ENCODE measurements at regions not wholly inside any gene's neighbourhood (a gene's known extent, or its start where the extent isn't known, plus 50 kb on each side); places are given as distances from the start of the nearest gene placed in this dataset.
"Not testable (repeated sequence)": the region's sequence is repeated elsewhere in the genome, so short reads cannot be mapped to it uniquely, and the experiment has no call there.

DNA sequence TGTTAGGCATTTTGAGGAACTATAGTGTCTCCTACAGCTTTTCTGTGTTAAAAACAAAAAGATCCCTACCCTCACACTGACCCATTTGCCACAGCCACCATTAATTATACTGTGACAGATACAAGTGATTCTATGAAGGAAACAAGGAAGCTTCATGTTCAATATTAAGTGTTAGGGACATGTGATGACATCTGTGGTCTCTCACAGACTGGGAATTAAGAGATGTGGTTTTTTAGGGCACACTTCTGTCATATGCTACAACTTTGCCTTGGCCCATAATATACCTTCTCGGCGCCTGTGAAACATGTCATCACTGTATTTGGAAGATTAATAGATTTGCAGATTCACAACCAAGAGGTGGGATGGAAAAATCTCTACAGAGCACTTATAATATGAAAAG is 102.9 kb upstream of the TCF21 start:
- no peaks in the 10 kb centered on the region for H3K27me3 ChIP-seq (ENCODE audit: insufficient read depth, low read length, poor library complexity, severe bottlenecking)
- ChIA-PET POLR2A (no interaction called here), CTCF (no interaction called here)
- no peak overlapping the region for H3K27ac ChIP-seq (ENCODE audit: low read depth, low read length)
- H3K36me3 Mint-ChIP-seq = peaks cover 0 to 2% (median 0%) of the 10 kb centered on the region in 3 donors
- H3K4me1 Mint-ChIP-seq = no peaks in the 10 kb centered on the region
- H3K9me3 Mint-ChIP-seq = peaks cover 0 to under 1% (median 0%) of the 10 kb centered on the region in 5 donors
- no peaks in the 10 kb centered on the region for H3K9me3 ChIP-seq (ENCODE audit: low read length)
- no peak overlapping the region for H3K27ac Mint-ChIP-seq
- no peak overlapping the region for H3K4me3 Mint-ChIP-seq
- H3K27me3 Mint-ChIP-seq = peaks cover 3 to 5% of the 10 kb centered on the region in 2 donors
- DNase-seq = no peak
- H3K4me3 ChIP-seq (ENCODE audit: low read length) = no peak overlapping the region
- H3K4me1 ChIP-seq (ENCODE audit: insufficient read depth, low read length) = no peaks in the 10 kb centered on the region
- H3K36me3 ChIP-seq (ENCODE audit: insufficient read depth, low read length) = no peaks in the 10 kb centered on the region

DNA sequence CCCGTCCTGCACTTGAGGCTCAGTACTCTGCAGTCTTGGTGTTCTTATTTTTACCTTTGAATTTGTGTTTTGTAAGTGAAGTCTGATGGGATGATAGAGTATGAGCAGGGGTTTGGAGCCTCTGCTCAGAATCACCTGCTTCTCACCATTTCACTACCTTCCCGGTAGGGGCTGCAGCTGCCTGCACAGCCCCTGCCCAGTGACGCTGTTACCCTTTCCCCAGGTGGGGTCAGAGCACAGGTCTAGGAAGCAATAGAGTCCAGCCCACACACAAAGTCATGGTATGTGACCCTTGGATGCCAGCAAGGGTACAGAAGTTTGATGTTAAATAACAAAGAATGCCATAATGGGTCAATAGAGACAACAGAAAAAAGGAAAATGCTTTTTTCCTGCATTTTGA is 101.8 kb upstream of the TCF21 start:
- Histone ChIP-seq H3K4me1 (ENCODE audit: insufficient read depth, low read length) (no peaks in the 10 kb centered on the region), H3K27ac (ENCODE audit: low read depth, low read length) (no peak overlapping the region), H3K27me3 (ENCODE audit: insufficient read depth, low read length, poor library complexity, severe bottlenecking) (no peaks in the 10 kb centered on the region), H3K4me3 (ENCODE audit: low read length) (no peak overlapping the region), H3K9me3 (ENCODE audit: low read length) (no peaks in the 10 kb centered on the region), H3K36me3 (ENCODE audit: insufficient read depth, low read length) (no peaks in the 10 kb centered on the region)
- H3K36me3 Mint-ChIP-seq = peaks cover 0 to 2% (median 0%) of the 10 kb centered on the region in 3 donors
- H3K27me3 Mint-ChIP-seq = peaks cover 3 to 5% of the 10 kb centered on the region in 2 donors
- ChIA-PET POLR2A (no interaction called here), CTCF (interaction anchor here (1.0 kb wide), 1 partner anchor 10 kb away, joined by 3 read pairs; no protein-coding TSS in a partner anchor)
- H3K4me1 Mint-ChIP-seq = no peaks in the 10 kb centered on the region
- H3K9me3 Mint-ChIP-seq = peaks cover 0 to 2% (median 0%) of the 10 kb centered on the region in 5 donors
- DNase-seq = no peak
- no peak overlapping the region for H3K4me3 Mint-ChIP-seq
- H3K27ac Mint-ChIP-seq = no peak overlapping the region

DNA sequence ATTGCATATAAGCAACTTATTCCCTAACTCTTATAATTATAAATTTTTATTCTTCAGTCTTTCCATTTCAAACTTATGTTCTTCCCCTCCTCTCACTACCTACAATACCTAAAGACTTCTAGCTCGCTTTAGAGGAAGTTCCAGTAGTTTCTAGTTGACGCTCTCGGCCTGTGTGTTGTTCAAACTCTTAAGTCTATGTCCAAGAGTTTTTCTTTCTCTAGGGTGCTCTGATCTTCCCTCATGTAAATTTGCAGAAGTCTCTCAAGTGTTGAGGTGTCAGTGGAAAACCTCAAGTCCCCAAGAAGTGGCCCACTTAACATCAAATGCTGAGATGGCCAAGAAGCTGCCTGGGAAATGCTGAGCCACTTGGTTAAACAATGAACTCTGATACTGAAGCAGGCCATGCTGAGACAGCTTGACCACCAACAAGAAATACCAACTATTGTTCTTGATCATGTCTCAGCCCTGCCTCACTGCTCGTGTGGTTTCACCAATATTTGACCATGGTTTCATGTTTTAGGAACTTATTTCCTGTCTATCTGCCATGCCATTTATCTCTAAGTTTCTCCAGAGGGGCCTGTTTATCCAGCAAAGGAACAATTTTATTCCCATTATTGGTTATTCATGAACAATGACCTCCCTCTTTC is 100.9 kb upstream of the TCF21 start:
- Histone ChIP-seq H3K4me3 (ENCODE audit: low read length) (no peak overlapping the region), H3K9me3 (ENCODE audit: low read length) (no peaks in the 10 kb centered on the region), H3K27ac (ENCODE audit: low read depth, low read length) (no peak overlapping the region), H3K4me1 (ENCODE audit: insufficient read depth, low read length) (no peaks in the 10 kb centered on the region), H3K36me3 (ENCODE audit: insufficient read depth, low read length) (no peaks in the 10 kb centered on the region), H3K27me3 (ENCODE audit: insufficient read depth, low read length, poor library complexity, severe bottlenecking) (no peaks in the 10 kb centered on the region)
- no peak for DNase-seq
- peaks cover 0 to 2% (median 0%) of the 10 kb centered on the region in 5 donors for H3K9me3 Mint-ChIP-seq
- CTCF ChIA-PET = interaction anchor here (1.0 kb wide), 1 partner anchor 9 kb away, joined by 3 read pairs; no protein-coding TSS in a partner anchor
- peaks cover 0 to 2% (median 0%) of the 10 kb centered on the region in 3 donors for H3K36me3 Mint-ChIP-seq
- no peak overlapping the region for H3K27ac Mint-ChIP-seq
- no peaks in the 10 kb centered on the region for H3K4me1 Mint-ChIP-seq
- H3K27me3 Mint-ChIP-seq = peaks cover 3 to 5% of the 10 kb centered on the region in 2 donors
- no peak overlapping the region for H3K4me3 Mint-ChIP-seq
- POLR2A ChIA-PET = no interaction called here

DNA sequence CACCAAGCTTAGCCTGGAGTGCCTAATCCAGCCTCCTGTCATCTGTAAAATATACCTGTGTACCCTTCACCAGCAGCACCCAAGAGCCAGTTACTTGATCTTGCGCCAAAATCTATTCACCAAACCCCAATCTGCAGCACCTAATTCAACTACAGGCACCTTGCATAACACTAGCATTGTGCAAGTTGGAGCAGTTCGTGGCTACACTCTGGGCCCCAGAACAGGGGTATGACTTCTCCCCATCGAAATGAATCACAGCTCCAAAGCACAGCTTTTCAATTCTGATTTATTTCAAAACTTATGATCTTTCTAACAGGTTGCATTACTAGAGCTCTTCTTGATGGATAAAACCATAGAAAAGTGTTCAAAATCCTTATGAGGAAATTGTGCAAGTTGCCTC is 100.4 kb upstream of the TCF21 start:
- peaks cover 3 to 5% of the 10 kb centered on the region in 2 donors for H3K27me3 Mint-ChIP-seq
- no peak overlapping the region for H3K4me3 Mint-ChIP-seq
- no peak for DNase-seq
- Histone ChIP-seq H3K4me3 (ENCODE audit: low read length) (no peak overlapping the region), H3K27ac (ENCODE audit: low read depth, low read length) (no peak overlapping the region), H3K4me1 (ENCODE audit: insufficient read depth, low read length) (no peaks in the 10 kb centered on the region), H3K27me3 (ENCODE audit: insufficient read depth, low read length, poor library complexity, severe bottlenecking) (no peaks in the 10 kb centered on the region), H3K9me3 (ENCODE audit: low read length) (no peaks in the 10 kb centered on the region), H3K36me3 (ENCODE audit: insufficient read depth, low read length) (no peaks in the 10 kb centered on the region)
- peaks cover 0 to 2% (median 0%) of the 10 kb centered on the region in 3 donors for H3K36me3 Mint-ChIP-seq
- H3K27ac Mint-ChIP-seq = no peak overlapping the region
- H3K4me1 Mint-ChIP-seq = no peaks in the 10 kb centered on the region
- CTCF ChIA-PET = no interaction called here
- POLR2A ChIA-PET = no interaction called here
- peaks cover 0 to 5% (median 2%) of the 10 kb centered on the region in 5 donors for H3K9me3 Mint-ChIP-seq

DNA sequence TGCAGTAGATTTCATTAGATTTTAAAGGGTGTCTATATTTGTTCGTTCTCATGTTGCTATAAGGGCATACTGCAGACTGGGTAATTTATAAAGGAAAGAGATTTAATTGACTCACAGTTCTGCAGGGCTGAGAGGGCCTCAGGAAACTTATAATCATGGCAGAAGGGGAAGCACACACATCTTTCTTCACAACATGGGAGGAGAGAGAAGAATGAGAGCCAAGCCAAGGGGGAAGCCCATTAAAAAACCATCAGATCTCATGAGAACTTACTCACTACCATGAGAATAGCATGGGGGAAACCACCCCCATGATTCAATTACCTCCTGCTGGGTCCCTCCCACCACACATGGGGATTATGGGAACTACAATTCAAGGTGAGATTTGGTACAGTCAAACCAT is 99.5 kb upstream of the TCF21 start:
- DNase-seq; H3K27me3 ChIP-seq (ENCODE audit: insufficient read depth, low read length, poor library complexity, severe bottlenecking); H3K27ac ChIP-seq (ENCODE audit: low read depth, low read length); CTCF ChIA-PET; H3K4me3 Mint-ChIP-seq; H3K36me3 ChIP-seq (ENCODE audit: insufficient read depth, low read length); H3K27ac Mint-ChIP-seq; POLR2A ChIA-PET; H3K36me3 Mint-ChIP-seq; H3K4me1 ChIP-seq (ENCODE audit: insufficient read depth, low read length); H3K4me3 ChIP-seq (ENCODE audit: low read length); H3K9me3 Mint-ChIP-seq; H3K4me1 Mint-ChIP-seq; H3K27me3 Mint-ChIP-seq; H3K9me3 ChIP-seq (ENCODE audit: low read length): not testable (repeated sequence)

DNA sequence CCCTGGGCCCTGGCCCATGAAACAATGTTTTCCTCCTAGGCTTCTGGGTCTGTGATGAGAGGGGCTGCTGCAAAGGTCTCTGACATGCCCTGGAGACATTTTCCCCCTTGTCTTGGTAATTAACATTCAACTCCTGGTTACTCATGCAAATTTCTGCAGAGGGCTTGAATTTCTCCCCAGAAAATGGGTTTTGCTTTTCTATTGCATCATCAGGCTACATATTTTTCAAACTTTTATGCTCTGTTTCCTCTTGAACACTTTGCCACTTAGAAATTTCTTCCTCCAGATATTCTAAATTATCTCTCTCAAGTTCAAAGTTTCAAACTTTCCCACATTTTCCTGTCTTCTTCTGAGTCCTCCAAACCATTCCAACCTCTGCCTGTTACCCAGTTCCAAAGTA is 98.2 kb upstream of the TCF21 start:
- POLR2A ChIA-PET; H3K27ac Mint-ChIP-seq; H3K36me3 ChIP-seq (ENCODE audit: insufficient read depth, low read length); H3K36me3 Mint-ChIP-seq; H3K9me3 ChIP-seq (ENCODE audit: low read length); H3K27me3 Mint-ChIP-seq; H3K4me1 Mint-ChIP-seq; DNase-seq; H3K4me3 Mint-ChIP-seq; H3K27me3 ChIP-seq (ENCODE audit: insufficient read depth, low read length, poor library complexity, severe bottlenecking); H3K4me1 ChIP-seq (ENCODE audit: insufficient read depth, low read length); H3K9me3 Mint-ChIP-seq; H3K4me3 ChIP-seq (ENCODE audit: low read length); H3K27ac ChIP-seq (ENCODE audit: low read depth, low read length); CTCF ChIA-PET: not testable (repeated sequence)

DNA sequence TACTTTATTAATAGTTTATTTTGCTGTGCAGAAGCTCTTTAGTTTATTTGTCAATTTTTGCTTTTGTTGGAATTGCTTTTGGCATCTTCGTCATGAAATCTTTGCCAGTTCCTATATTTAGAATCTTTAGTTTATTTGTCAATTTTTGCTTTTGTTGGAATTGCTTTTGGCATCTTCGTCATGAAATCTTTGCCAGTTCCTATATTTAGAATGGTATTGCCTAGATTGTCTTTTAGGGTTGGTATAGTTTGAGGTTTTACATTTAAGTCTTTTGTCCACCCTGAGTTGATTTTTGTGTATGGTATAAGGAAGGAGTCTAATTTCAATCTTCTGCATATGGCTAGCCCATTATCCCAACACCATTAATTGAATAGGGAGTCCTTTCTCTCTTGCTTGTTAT is 93.9 kb upstream of the TCF21 start:
- H3K4me1 ChIP-seq (ENCODE audit: insufficient read depth, low read length); CTCF ChIA-PET; H3K27ac ChIP-seq (ENCODE audit: low read depth, low read length); H3K36me3 ChIP-seq (ENCODE audit: insufficient read depth, low read length); H3K4me1 Mint-ChIP-seq; POLR2A ChIA-PET; H3K9me3 ChIP-seq (ENCODE audit: low read length); H3K27ac Mint-ChIP-seq; H3K36me3 Mint-ChIP-seq; H3K27me3 ChIP-seq (ENCODE audit: insufficient read depth, low read length, poor library complexity, severe bottlenecking); H3K4me3 Mint-ChIP-seq; H3K27me3 Mint-ChIP-seq; DNase-seq; H3K4me3 ChIP-seq (ENCODE audit: low read length): not testable (repeated sequence)
- H3K9me3 Mint-ChIP-seq = peaks cover 4 to 11% (median 7%) of the 10 kb centered on the region in 5 donors

DNA sequence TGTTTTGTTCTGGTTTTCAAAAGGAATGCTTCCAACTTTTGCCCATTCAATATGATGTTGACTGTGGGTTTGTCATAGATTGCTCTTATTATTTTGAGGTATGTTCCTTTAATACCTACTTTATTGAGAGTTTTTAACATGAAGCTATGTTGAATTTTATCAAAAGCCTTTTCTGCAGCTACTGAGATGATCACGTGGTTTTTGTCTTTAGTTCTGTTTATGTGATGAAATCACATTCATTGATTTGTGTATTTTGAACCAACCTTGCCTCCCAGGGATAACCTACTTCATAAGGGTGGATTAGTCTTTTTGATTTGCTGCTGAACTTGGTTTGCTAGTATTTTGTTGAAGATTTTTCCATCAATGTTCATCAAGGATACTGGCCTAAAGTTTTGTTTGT is 92.7 kb upstream of the TCF21 start:
- CTCF ChIA-PET = interaction anchor here (1.3 kb wide), 1 partner anchor 9 kb away, joined by 3 read pairs; no protein-coding TSS in a partner anchor
- Mint-ChIP-seq H3K4me3 (no peak overlapping the region), H3K4me1 (no peaks in the 10 kb centered on the region), H3K36me3 (no peaks in the 10 kb centered on the region), H3K27me3 (peaks cover 0 to 2% of the 10 kb centered on the region in 2 donors), H3K27ac (no peak overlapping the region), H3K9me3 (peaks cover 3 to 11% (median 7%) of the 10 kb centered on the region in 5 donors)
- H3K27ac ChIP-seq (ENCODE audit: low read depth, low read length) = no peak overlapping the region
- DNase-seq = no peak
- no peaks in the 10 kb centered on the region for H3K4me1 ChIP-seq (ENCODE audit: insufficient read depth, low read length)
- H3K27me3 ChIP-seq (ENCODE audit: insufficient read depth, low read length, poor library complexity, severe bottlenecking) = no peaks in the 10 kb centered on the region
- POLR2A ChIA-PET = no interaction called here
- no peaks in the 10 kb centered on the region for H3K36me3 ChIP-seq (ENCODE audit: insufficient read depth, low read length)
- no peak overlapping the region for H3K4me3 ChIP-seq (ENCODE audit: low read length)
- no peaks in the 10 kb centered on the region for H3K9me3 ChIP-seq (ENCODE audit: low read length)
